GM18861 (cell line): ENCODE measurements at regions not wholly inside any gene's neighbourhood (a gene's known extent, or its start where the extent isn't known, plus 50 kb on each side); places are given as distances from the start of the nearest gene placed in this dataset.
"Not testable (repeated sequence)": the region's sequence is repeated elsewhere in the genome, so short reads cannot be mapped to it uniquely, and the experiment has no call there.

Experiments used
- ATAC-seq: cut with Tn5 transposase; IDR thresholded peaks from one replicate; pipeline ENCODE4 v1.9.1; 2021; ENCODE audit not compliant: unreplicated experiment

GRCh38 chr5:81830596-81830995 is 79.7 kb upstream of the SSBP2 start:
- no peak for ATAC-seq

GRCh38 chr5:81829242-81829641 is 78.3 kb upstream of the SSBP2 start:
- ATAC-seq = no peak

- ATAC-seq = no peak
Observed at GRCh38 chr5:81827500-81827899, 76.6 kb upstream of the SSBP2 start.

GRCh38 chr5:81826128-81826527 is 75.2 kb upstream of the SSBP2 start:
- ATAC-seq = no peak

- ATAC-seq = no peak
Observed at GRCh38 chr5:81825237-81825636, 74.3 kb upstream of the SSBP2 start.

GRCh38 chr5:81823736-81824135 is 72.8 kb upstream of the SSBP2 start:
- not testable (repeated sequence) for ATAC-seq

- no peak for ATAC-seq
Observed at GRCh38 chr5:81820863-81821262, 70.0 kb upstream of the SSBP2 start.

GRCh38 chr5:81820318-81820636 is 69.4 kb upstream of the SSBP2 start:
- ATAC-seq = no peak

- no peak for ATAC-seq
Observed at GRCh38 chr5:81819556-81820317, 68.8 kb upstream of the SSBP2 start.

- no peak for ATAC-seq
Observed at GRCh38 chr5:81817980-81818379, 67.1 kb upstream of the SSBP2 start.

GRCh38 chr5:81817086-81817485 is 66.2 kb upstream of the SSBP2 start:
- no peak for ATAC-seq

GRCh38 chr5:81815321-81815720 is 64.4 kb upstream of the SSBP2 start:
- no peak for ATAC-seq

- ATAC-seq = no peak
Observed at GRCh38 chr5:81808106-81808505, 57.2 kb upstream of the SSBP2 start.

GRCh38 chr5:81805086-81805485 is 54.2 kb upstream of the SSBP2 start:
- ATAC-seq = no peak

- no peak for ATAC-seq
Observed at GRCh38 chr5:81803812-81804211, 52.9 kb upstream of the SSBP2 start.

- no peak for ATAC-seq
Observed at GRCh38 chr5:81802625-81803024, 51.7 kb upstream of the SSBP2 start.

- ATAC-seq = no peak
Observed at GRCh38 chr5:81802020-81802419, 51.1 kb upstream of the SSBP2 start.

GRCh38 chr5:81800797-81801196 is 49.9 kb upstream of the SSBP2 start:
- ATAC-seq = no peak
